Gastroesophageal sphincter (tissue), 4 donors: ENCODE measurements at regions not wholly inside any gene's neighbourhood (a gene's known extent, or its start where the extent isn't known, plus 50 kb on each side); places are given as distances from the start of the nearest gene placed in this dataset.

ENCODE experiments used
- ATAC-seq: fragments of 150-250 bp; one replicate; pipeline ENCODE4 v1.9.1; 2016; ENCODE audit warnings: mild to moderate bottlenecking, moderate library complexity
- H3K27ac ChIP-seq, 4 donors: fragments of 200-600 bp; sonication (generic) in 3 of 4; 1 replicate in 3 of 4; 2 replicates in 1 of 4; pipeline ENCODE4 v1.5.1; 2016 to 2019
- H3K27me3 ChIP-seq: fragments of 200-600 bp; sonication (generic); one replicate; pipeline ENCODE4 v1.5.1; 2019
- H3K36me3 ChIP-seq, 2 donors: fragments of 200-600 bp; sonication (generic); one replicate each; pipeline ENCODE4 v1.5.1; 2019; ENCODE audit warnings: control low read depth in 1 of 2
- H3K4me1 ChIP-seq, 3 donors: fragments of 200-600 bp; sonication (generic); 1 replicate in 2 of 3; 2 replicates in 1 of 3; pipeline ENCODE4 v1.5.1; 2016 to 2019; ENCODE audit warnings: control low read depth in 2 of 3
- H3K4me3 ChIP-seq, 2 donors: fragments of 200-600 bp; sonication (generic); one replicate each; pipeline ENCODE4 v1.5.1; 2019; ENCODE audit warnings: mild to moderate bottlenecking in 1 of 2, moderate library complexity in 1 of 2
- H3K9me3 ChIP-seq, 3 donors: fragments of 200-600 bp; sonication (generic); one replicate each; pipeline ENCODE4 v1.5.1; 2017 to 2019; ENCODE audit warnings: control low read depth in 2 of 3
- EP300 ChIP-seq: sonication (generic); formaldehyde crosslinking; IDR thresholded peaks from one replicate; pipeline ENCODE4 v1.6.1; 2017; ENCODE audit warnings: antibody characterized with exemption, mild to moderate bottlenecking
- POLR2A ChIP-seq, 2 donors: fragments of 450-650 bp; IDR thresholded peaks; one replicate each; pipeline ENCODE4 v1.6.1; 2017; ENCODE audit warnings: antibody characterized with exemption in 2 of 2, mild to moderate bottlenecking in 2 of 2, moderate library complexity in 1 of 2
- POLR2AphosphoS5 ChIP-seq: sonication (generic); formaldehyde crosslinking; IDR thresholded peaks from one replicate; pipeline ENCODE4 v1.6.1; 2017; ENCODE audit warnings: antibody characterized with exemption
- WGBS, 2 donors: methylation state at CpG; one replicate each; pipeline ENCODE4 v1.1.5; 2018; ENCODE audit warnings: low coverage in 1 of 2; 5-methylcytosine and 5-hydroxymethylcytosine counted together
- TF ChIP-seq, protein P1 (sequence below), 4 experiments: fragments of 200-600 bp in 2 of 4; fragments of 450-650 bp in 2 of 4; sonication (generic) in 1 of 4; IDR thresholded peaks; one replicate each; pipeline ENCODE4 v1.5.1; 2017 to 2019; ENCODE audit warnings: antibody characterized with exemption in 4 of 4, mild to moderate bottlenecking in 2 of 4, moderate library complexity in 2 of 4

DNA sequence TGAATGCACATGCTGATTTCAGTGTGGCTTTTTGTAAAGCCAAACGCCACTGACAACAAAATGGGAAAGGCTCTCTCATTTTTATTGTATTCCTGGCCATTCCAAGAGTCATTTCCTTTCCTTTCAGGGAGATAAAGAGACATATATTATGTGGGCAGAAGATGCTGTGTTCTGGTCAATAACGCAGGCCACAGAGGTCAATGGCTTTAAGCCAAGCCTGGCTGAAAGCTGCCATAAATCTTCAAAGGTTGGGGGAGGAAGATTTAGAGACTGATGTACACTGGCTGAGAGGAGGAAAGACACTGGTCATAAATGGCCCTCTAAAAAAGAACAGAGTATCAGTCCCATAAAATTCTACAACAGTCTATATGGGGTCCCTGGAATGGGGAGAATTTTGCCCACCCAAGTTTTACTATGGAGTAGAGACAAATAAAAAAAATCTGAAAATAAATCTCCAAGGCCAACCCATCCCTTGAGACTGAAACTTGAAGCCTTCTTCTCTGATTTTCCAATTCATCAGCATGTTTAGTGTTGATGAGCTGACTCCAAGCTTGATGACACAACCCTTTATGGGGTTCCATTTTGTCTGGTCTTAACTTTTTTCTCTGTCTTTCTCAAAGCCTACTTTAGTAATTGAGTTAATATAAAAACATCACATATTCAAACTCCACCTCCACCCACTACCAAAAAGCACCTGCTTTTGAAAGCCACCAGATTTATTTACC is 152.1 kb upstream of the SLC24A2 start:
- no peaks in the 10 kb centered on the region for H3K27me3 ChIP-seq
- WGBS, 2 donors = 42 to 53% methylated on average over 2 of the region's 2 CpGs
- TF ChIP-seq POLR2AphosphoS5 (no peak), EP300 (no peak), POLR2A (IDR thresholded peaks at IDR 0.05) (no peak)
- TF ChIP-seq, protein P1, sequence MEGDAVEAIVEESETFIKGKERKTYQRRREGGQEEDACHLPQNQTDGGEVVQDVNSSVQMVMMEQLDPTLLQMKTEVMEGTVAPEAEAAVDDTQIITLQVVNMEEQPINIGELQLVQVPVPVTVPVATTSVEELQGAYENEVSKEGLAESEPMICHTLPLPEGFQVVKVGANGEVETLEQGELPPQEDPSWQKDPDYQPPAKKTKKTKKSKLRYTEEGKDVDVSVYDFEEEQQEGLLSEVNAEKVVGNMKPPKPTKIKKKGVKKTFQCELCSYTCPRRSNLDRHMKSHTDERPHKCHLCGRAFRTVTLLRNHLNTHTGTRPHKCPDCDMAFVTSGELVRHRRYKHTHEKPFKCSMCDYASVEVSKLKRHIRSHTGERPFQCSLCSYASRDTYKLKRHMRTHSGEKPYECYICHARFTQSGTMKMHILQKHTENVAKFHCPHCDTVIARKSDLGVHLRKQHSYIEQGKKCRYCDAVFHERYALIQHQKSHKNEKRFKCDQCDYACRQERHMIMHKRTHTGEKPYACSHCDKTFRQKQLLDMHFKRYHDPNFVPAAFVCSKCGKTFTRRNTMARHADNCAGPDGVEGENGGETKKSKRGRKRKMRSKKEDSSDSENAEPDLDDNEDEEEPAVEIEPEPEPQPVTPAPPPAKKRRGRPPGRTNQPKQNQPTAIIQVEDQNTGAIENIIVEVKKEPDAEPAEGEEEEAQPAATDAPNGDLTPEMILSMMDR (IDR thresholded peaks at IDR 0.05) = no peak
- no peaks in the 10 kb centered on the region for H3K9me3 ChIP-seq
- no peaks in the 10 kb centered on the region for H3K36me3 ChIP-seq
- H3K27ac ChIP-seq = no peak overlapping the region
- ATAC-seq = no peak
- peaks cover 0 to 10% (median 0%) of the 10 kb centered on the region in 3 donors for H3K4me1 ChIP-seq
- no peak overlapping the region for H3K4me3 ChIP-seq

DNA sequence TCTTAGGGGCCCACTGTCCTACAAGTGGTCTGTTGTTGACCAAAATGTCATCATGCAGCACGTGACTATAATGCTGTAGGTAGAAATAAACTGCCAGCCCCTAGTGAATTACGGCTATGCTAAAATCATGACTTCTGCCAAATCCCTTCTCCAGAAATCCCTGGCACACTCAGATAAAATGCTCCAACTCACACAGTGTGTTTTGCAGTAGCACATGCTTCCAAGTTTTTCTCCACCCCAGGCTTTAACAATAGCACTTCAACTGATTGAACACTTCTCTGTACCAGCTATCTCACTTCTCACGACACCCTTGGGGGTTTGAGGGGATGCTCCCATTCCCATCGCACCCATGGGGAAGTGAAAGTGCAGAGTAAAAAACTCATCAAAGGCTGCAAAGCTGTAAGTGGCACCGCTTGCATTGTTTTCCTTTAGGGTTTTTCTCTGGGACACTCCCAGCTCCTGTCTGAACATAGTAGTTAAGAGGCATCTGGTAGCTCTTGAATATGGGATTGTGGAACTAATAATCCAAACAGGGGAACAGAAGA is 151.0 kb upstream of the SLC24A2 start:
- no peak for ATAC-seq

DNA sequence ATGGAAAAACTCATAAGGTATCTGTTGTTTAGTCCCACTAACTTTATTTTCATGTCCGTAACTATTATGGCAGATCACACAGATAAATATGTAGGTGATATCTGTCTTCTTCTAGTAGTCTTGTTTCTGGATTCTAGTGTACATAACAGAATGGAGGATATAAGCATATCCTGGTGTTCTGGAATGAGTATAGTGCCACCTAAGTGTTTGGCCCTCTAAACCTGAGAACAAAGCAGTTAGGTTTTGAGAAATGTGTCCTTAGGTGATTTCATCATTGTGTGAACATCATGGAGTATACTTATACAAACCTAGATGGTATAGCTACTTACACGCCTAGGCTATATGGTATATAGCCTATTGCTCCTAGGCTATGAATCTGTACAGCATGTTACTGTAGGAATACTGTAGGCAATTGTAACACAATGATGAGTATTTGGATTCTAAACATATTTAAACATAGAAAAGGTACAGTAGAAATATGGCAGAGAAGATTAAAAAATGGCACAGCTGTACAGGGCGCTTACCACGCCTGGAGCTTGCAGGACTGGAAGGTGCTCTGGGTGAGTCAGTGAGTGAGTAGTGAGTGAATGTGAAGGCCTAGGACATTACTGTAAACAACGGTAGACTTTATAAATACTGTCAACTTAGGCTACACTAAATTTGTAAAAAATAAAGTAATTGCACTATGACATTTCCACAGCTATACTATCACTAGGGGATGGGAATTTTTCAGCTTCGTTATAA is 150.3 kb upstream of the SLC24A2 start:
- Histone ChIP-seq H3K36me3 (no peaks in the 10 kb centered on the region), H3K27me3 (no peaks in the 10 kb centered on the region), H3K9me3 (no peaks in the 10 kb centered on the region), H3K27ac (no peak overlapping the region), H3K4me1 (peaks cover 0 to 22% (median 2%) of the 10 kb centered on the region in 3 donors), H3K4me3 (no peak overlapping the region)
- no peak for TF ChIP-seq POLR2A (IDR thresholded peaks at IDR 0.05)
- TF ChIP-seq, protein P1 (IDR thresholded peaks at IDR 0.05) = no peak
- TF ChIP-seq EP300 = no peak
- no peak for TF ChIP-seq POLR2AphosphoS5
- WGBS, 2 donors = 64 to 77% methylated on average over 6 of the region's 6 CpGs
- ATAC-seq = no peak

More for the DNA sequence above, 151.0 kb upstream of the SLC24A2 start:
- Histone ChIP-seq H3K4me3 (no peak overlapping the region), H3K4me1 (peaks cover 0 to 16% (median 0%) of the 10 kb centered on the region in 3 donors), H3K36me3 (no peaks in the 10 kb centered on the region), H3K27me3 (no peaks in the 10 kb centered on the region), H3K27ac (no peak overlapping the region), H3K9me3 (no peaks in the 10 kb centered on the region)
- no peak for TF ChIP-seq EP300
- TF ChIP-seq POLR2AphosphoS5 = no peak
- TF ChIP-seq POLR2A (IDR thresholded peaks at IDR 0.05) = no peak
- TF ChIP-seq, protein P1 (IDR thresholded peaks at IDR 0.05) = no peak
- WGBS, 2 donors = 22 to 34% methylated on average over 4 to 5 of the region's 5 CpGs

DNA sequence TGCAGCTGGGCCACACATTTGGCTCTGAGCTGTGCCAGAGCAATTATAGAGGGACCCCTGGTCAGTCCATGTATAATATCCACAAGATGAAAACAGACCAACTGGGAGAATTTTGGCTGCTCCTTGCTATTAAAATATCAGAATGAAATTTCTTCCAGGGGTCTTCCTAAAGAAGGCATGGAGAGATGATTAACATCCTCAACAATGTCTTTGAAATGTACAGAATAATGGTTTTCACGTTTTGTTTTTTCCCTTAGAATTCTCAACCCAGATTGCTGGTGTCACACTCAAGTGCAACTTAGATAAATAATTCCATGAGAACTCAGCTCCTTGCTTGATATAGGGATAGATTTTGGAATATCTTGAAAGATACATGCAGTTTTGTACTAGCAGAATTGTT is 148.3 kb upstream of the SLC24A2 start:
- Histone ChIP-seq H3K36me3 (no peaks in the 10 kb centered on the region), H3K9me3 (no peaks in the 10 kb centered on the region), H3K27ac (no peak overlapping the region), H3K4me3 (no peak overlapping the region), H3K27me3 (no peaks in the 10 kb centered on the region), H3K4me1 (peaks cover 0 to 25% (median 3%) of the 10 kb centered on the region in 3 donors)
- TF ChIP-seq POLR2AphosphoS5 = no peak
- WGBS, 2 donors = 80 to 86% methylated on average over 1 of the region's 1 CpG
- ATAC-seq = no peak

DNA sequence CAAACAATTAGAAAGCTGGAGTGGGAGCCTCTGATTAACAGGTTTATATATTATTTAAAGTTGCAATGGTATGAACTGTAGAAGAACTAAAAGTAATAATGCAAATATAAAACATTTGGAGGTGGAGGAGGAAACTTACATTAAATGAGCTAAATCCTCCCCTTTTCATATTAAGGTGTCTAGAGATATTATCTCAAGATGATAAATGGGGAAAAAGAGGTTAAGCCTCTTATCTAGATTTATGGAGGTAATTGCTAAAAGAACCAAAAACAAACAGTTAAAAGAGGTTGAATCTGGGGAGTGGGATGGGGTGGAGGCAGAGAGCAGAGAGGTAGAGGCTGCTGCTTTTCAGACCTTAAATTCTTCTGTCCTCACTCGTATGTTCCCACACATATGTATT is 147.8 kb upstream of the SLC24A2 start:
- Histone ChIP-seq H3K4me1 (peaks cover 0 to 25% (median 3%) of the 10 kb centered on the region in 3 donors), H3K27ac (no peak overlapping the region), H3K4me3 (no peak overlapping the region), H3K27me3 (no peaks in the 10 kb centered on the region), H3K9me3 (no peaks in the 10 kb centered on the region), H3K36me3 (no peaks in the 10 kb centered on the region)
- whole genome bisulfite sequencing, 2 donors = 0 to 9% methylated on average over 1 of the region's 1 CpG
- TF ChIP-seq, protein P1 (IDR thresholded peaks at IDR 0.05) = no peak
- TF ChIP-seq EP300 (no peak), POLR2A (IDR thresholded peaks at IDR 0.05) (no peak), POLR2AphosphoS5 (no peak)
- no peak for ATAC-seq
